ENCODE measurements at regions not wholly inside any gene's neighbourhood (a gene's known extent, or its start where the extent isn't known, plus 50 kb on each side); places are given as distances from the start of the nearest gene placed in this dataset.

DNA sequence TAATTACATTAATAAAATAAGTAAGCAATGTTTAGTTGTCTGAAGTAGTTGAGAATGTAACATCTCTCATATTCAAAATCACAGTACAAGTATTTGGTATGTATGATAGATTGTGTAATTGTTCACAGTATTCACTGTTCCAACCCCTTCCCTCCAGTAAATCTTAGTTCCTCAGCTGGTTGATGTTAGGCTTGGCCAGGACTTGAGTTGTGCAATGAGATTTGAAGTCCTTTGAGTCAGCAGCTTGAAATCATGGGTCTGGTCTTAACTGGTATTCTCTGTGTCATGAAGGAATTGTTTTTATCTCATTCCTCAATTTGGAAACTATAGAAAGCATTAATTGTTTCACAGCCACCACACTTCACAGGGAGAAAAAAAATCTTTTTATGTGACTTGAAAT is 477.1 kb downstream of the FSCB start:
- no peaks in the 10 kb centered on the region for H3F3A ChIP-seq (ENCODE audit: control insufficient read depth, insufficient read depth)
- H3K27me3 ChIP-seq (ENCODE audit: control insufficient read depth, low read length), result no peaks in the 10 kb centered on the region
- no peak overlapping the region for H3K27ac ChIP-seq (ENCODE audit: low read depth, low read length)
- no peaks in the 10 kb centered on the region for H3K9me2 ChIP-seq (replicated peaks; ENCODE audit: control insufficient read depth, low read length)
- H3K4me1 ChIP-seq (ENCODE audit: control insufficient read depth, low read length), result no peaks in the 10 kb centered on the region
- H3K4me3 ChIP-seq (ENCODE audit: low read length), result no peak overlapping the region
- H4K20me1 ChIP-seq (ENCODE audit: control insufficient read depth, insufficient read depth, low read depth, low read length), result no peaks in the 10 kb centered on the region
- no peak for TF ChIP-seq EZH2phosphoT487 (IDR thresholded peaks at IDR 0.05; ENCODE audit: borderline replicate concordance, low read length)
- TF ChIP-seq, protein P1, sequence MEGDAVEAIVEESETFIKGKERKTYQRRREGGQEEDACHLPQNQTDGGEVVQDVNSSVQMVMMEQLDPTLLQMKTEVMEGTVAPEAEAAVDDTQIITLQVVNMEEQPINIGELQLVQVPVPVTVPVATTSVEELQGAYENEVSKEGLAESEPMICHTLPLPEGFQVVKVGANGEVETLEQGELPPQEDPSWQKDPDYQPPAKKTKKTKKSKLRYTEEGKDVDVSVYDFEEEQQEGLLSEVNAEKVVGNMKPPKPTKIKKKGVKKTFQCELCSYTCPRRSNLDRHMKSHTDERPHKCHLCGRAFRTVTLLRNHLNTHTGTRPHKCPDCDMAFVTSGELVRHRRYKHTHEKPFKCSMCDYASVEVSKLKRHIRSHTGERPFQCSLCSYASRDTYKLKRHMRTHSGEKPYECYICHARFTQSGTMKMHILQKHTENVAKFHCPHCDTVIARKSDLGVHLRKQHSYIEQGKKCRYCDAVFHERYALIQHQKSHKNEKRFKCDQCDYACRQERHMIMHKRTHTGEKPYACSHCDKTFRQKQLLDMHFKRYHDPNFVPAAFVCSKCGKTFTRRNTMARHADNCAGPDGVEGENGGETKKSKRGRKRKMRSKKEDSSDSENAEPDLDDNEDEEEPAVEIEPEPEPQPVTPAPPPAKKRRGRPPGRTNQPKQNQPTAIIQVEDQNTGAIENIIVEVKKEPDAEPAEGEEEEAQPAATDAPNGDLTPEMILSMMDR (IDR thresholded peaks at IDR 0.05; ENCODE audit: low read depth, low read length, poor library complexity, severe bottlenecking), result no peak
- H3K36me3 ChIP-seq (ENCODE audit: control insufficient read depth, low read length), result no peaks in the 10 kb centered on the region
- no peaks in the 10 kb centered on the region for H3K9me3 ChIP-seq (ENCODE audit: control insufficient read depth, insufficient read depth, low read length)
- no peaks in the 10 kb centered on the region for H3K79me2 ChIP-seq (ENCODE audit: control insufficient read depth, low read length)
- no peak overlapping the region for H3K4me2 ChIP-seq (ENCODE audit: low read length)

DNA sequence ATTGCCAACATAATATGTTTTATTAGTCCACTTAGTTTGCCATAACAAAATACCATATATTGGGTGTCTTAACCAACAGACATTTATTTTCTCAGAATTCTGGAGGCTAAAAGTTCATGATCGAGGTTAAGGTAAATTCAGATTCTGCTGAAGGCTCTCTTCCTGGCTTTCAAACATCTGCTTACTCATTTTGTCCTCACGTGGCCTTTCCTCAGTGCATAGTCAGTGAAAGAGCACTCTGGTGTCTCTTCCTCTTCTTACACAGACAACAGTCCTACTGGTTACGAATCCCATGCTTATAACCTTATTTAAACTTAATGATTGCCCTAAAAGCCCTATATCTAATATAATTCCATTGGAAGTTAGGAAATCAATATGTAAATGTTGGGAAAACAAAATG is 479.7 kb downstream of the FSCB start:
- no peaks in the 10 kb centered on the region for H3K36me3 ChIP-seq (ENCODE audit: control insufficient read depth, low read length)
- no peak overlapping the region for H3K4me2 ChIP-seq (ENCODE audit: low read length)
- no peaks in the 10 kb centered on the region for H3K9me2 ChIP-seq (replicated peaks; ENCODE audit: control insufficient read depth, low read length)
- H3K4me1 ChIP-seq (ENCODE audit: control insufficient read depth, low read length), result no peaks in the 10 kb centered on the region
- no peaks in the 10 kb centered on the region for H3K79me2 ChIP-seq (ENCODE audit: control insufficient read depth, low read length)
- no peaks in the 10 kb centered on the region for H3K9me3 ChIP-seq (ENCODE audit: control insufficient read depth, insufficient read depth, low read length)
- H3K4me3 ChIP-seq (ENCODE audit: low read length), result no peak overlapping the region
- H3F3A ChIP-seq (ENCODE audit: control insufficient read depth, insufficient read depth), result no peaks in the 10 kb centered on the region
- TF ChIP-seq, protein P1 (IDR thresholded peaks at IDR 0.05; ENCODE audit: low read depth, low read length, poor library complexity, severe bottlenecking), result no peak
- TF ChIP-seq EZH2phosphoT487 (IDR thresholded peaks at IDR 0.05; ENCODE audit: borderline replicate concordance, low read length), result no peak
- H4K20me1 ChIP-seq (ENCODE audit: control insufficient read depth, insufficient read depth, low read depth, low read length), result no peaks in the 10 kb centered on the region
- H3K27me3 ChIP-seq (ENCODE audit: control insufficient read depth, low read length), result no peaks in the 10 kb centered on the region
- H3K27ac ChIP-seq (ENCODE audit: low read depth, low read length), result no peak overlapping the region

DNA sequence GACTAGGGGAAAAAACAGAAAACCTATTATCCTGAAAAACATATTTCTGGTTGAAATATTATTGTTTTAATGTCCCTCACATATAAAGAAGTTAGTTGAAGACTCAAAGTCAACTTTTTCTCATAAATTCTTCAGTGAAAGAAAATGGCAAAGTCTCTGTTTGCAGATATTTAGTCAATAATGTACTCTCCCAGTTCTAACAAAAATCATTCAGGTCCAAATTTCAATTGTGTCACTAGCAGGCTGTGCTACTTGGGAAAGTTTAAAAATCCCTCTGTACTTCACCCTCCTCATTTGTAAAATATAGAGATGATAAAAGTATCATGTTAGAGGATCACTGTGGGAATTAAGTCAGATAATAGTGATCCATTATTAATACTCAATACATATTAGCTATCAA is 496.5 kb downstream of the FSCB start:
- no peaks in the 10 kb centered on the region for H3K79me2 ChIP-seq (ENCODE audit: control insufficient read depth, low read length)
- H3F3A ChIP-seq (ENCODE audit: control insufficient read depth, insufficient read depth), result no peaks in the 10 kb centered on the region
- no peak overlapping the region for H3K4me2 ChIP-seq (ENCODE audit: low read length)
- no peak for TF ChIP-seq EZH2phosphoT487 (IDR thresholded peaks at IDR 0.05; ENCODE audit: borderline replicate concordance, low read length)
- TF ChIP-seq, protein P1 (IDR thresholded peaks at IDR 0.05; ENCODE audit: low read depth, low read length, poor library complexity, severe bottlenecking), result no peak
- H3K9me3 ChIP-seq (ENCODE audit: control insufficient read depth, insufficient read depth, low read length), result no peaks in the 10 kb centered on the region
- H3K27me3 ChIP-seq (ENCODE audit: control insufficient read depth, low read length), result no peaks in the 10 kb centered on the region
- H3K36me3 ChIP-seq (ENCODE audit: control insufficient read depth, low read length), result no peaks in the 10 kb centered on the region
- no peak overlapping the region for H3K4me3 ChIP-seq (ENCODE audit: low read length)
- H3K27ac ChIP-seq (ENCODE audit: low read depth, low read length), result no peak overlapping the region
- H3K9me2 ChIP-seq (replicated peaks; ENCODE audit: control insufficient read depth, low read length), result no peaks in the 10 kb centered on the region
- H4K20me1 ChIP-seq (ENCODE audit: control insufficient read depth, insufficient read depth, low read depth, low read length), result no peaks in the 10 kb centered on the region
- no peaks in the 10 kb centered on the region for H3K4me1 ChIP-seq (ENCODE audit: control insufficient read depth, low read length)

DNA sequence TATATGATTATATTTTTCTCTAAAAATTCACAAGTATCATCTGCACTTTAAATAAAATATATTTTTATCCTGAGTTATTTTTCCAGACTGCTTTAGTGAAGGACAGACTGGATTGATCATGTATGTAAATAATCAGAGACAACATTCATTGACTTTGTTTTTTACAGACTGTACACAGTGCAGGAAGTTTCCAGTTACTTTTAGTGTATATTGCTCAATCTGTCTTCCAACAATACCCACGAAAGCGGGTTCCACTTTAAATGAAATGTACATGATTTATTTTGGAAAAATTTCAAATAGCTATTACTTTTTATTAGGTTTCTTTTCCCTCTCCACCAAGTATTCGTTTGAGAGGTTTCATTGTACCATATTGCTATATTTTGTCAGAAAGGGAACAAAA is 497.0 kb downstream of the FSCB start:
- TF ChIP-seq, protein P1 (IDR thresholded peaks at IDR 0.05; ENCODE audit: low read depth, low read length, poor library complexity, severe bottlenecking), result no peak
- TF ChIP-seq EZH2phosphoT487 (IDR thresholded peaks at IDR 0.05; ENCODE audit: borderline replicate concordance, low read length), result no peak
- H3K79me2 ChIP-seq (ENCODE audit: control insufficient read depth, low read length), result no peaks in the 10 kb centered on the region

More for the DNA sequence above, 497.0 kb downstream of the FSCB start:
- Histone ChIP-seq H3F3A (ENCODE audit: control insufficient read depth, insufficient read depth) (no peaks in the 10 kb centered on the region), H3K27me3 (ENCODE audit: control insufficient read depth, low read length) (no peaks in the 10 kb centered on the region), H3K27ac (ENCODE audit: low read depth, low read length) (no peak overlapping the region), H3K9me2 (replicated peaks; ENCODE audit: control insufficient read depth, low read length) (no peaks in the 10 kb centered on the region), H3K9me3 (ENCODE audit: control insufficient read depth, insufficient read depth, low read length) (no peaks in the 10 kb centered on the region), H4K20me1 (ENCODE audit: control insufficient read depth, insufficient read depth, low read depth, low read length) (no peaks in the 10 kb centered on the region), H3K4me3 (ENCODE audit: low read length) (no peak overlapping the region), H3K4me2 (ENCODE audit: low read length) (no peak overlapping the region), H3K36me3 (ENCODE audit: control insufficient read depth, low read length) (no peaks in the 10 kb centered on the region), H3K4me1 (ENCODE audit: control insufficient read depth, low read length) (no peaks in the 10 kb centered on the region)
